ENCODE measurements at regions not wholly inside any gene's neighbourhood (a gene's known extent, or its start where the extent isn't known, plus 50 kb on each side); places are given as distances from the start of the nearest gene placed in this dataset.

DNA sequence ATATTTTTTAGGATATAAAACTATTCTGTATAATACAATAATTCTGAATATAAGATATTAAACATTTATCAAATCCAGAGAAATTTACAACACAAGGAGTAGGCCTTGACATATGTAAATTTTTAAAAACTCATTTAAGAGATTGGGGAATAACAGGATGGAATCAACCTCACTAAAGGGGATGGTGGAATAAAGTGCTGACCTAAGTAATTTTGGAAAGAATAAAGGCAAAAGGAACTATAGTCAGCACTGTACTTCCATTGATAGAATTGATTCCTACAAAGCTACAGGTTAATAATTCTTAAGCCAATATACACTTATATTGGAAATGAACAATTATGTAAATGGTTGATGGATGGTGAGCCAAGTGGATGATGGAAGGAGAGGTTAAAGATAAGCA lies 549.3 kb downstream of the TBL1XR1 start:
- Histone ChIP-seq H2AFZ (ENCODE audit: low read depth, low read length) (no peak overlapping the region), H3K4me3 (ENCODE audit: low read depth in 1 of 2, low read length in 2 of 2) (no peak overlapping the region), H3K9ac (ENCODE audit: low read depth, low read length) (no peak overlapping the region), H3K4me2 (ENCODE audit: insufficient read depth, low read length) (no peak overlapping the region), H3K27ac (ENCODE audit: low read length) (no peak overlapping the region), H4K20me1 (ENCODE audit: insufficient read depth, low read length) (no peaks in the 10 kb centered on the region), H3K9me3 (ENCODE audit: insufficient read depth, low read length, severe bottlenecking) (no peaks in the 10 kb centered on the region), H3K79me2 (ENCODE audit: insufficient read depth, low read length) (no peaks in the 10 kb centered on the region), H3K4me1 (ENCODE audit: insufficient read depth, low read length) (no peaks in the 10 kb centered on the region), H3K36me3 (ENCODE audit: insufficient read depth, low read length) (no peaks in the 10 kb centered on the region), H3K27me3 (ENCODE audit: insufficient read depth, low read length, poor library complexity) (no peaks in the 10 kb centered on the region)
- DNase-seq (no peak), ATAC-seq (ENCODE audit: insufficient read depth, low read depth) (no peak)
- TF ChIP-seq, protein P1, sequence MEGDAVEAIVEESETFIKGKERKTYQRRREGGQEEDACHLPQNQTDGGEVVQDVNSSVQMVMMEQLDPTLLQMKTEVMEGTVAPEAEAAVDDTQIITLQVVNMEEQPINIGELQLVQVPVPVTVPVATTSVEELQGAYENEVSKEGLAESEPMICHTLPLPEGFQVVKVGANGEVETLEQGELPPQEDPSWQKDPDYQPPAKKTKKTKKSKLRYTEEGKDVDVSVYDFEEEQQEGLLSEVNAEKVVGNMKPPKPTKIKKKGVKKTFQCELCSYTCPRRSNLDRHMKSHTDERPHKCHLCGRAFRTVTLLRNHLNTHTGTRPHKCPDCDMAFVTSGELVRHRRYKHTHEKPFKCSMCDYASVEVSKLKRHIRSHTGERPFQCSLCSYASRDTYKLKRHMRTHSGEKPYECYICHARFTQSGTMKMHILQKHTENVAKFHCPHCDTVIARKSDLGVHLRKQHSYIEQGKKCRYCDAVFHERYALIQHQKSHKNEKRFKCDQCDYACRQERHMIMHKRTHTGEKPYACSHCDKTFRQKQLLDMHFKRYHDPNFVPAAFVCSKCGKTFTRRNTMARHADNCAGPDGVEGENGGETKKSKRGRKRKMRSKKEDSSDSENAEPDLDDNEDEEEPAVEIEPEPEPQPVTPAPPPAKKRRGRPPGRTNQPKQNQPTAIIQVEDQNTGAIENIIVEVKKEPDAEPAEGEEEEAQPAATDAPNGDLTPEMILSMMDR (IDR thresholded peaks at IDR 0.05; ENCODE audit: borderline replicate concordance, extremely low read depth, low read length, poor library complexity, severe bottlenecking), result no peak
- TF ChIP-seq EZH2 (IDR thresholded peaks at IDR 0.05; ENCODE audit: borderline replicate concordance, low read depth, low read length, severe bottlenecking), result no peak

DNA sequence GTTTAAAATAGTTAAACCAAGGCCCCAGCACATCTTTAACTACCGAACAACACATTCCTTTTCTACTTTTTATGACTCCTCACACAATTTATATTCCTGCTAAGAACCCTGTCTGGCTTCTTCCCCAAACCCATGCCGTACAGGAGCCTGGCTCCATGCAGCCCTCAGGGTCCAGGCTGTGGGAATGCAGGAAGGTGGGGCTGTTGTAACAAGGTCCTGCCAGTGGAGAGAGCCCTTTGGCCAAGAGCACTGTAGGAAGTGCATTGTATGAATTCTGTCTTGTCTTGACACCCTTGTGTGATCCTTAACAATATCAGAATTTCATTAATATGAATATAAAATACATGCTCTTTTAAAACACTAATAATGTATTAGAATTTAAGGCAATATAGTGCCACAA lies 563.8 kb downstream of the TBL1XR1 start:
- Histone ChIP-seq H3K79me2 (ENCODE audit: insufficient read depth, low read length) (no peaks in the 10 kb centered on the region), H3K9ac (ENCODE audit: low read depth, low read length) (no peak overlapping the region), H3K27me3 (ENCODE audit: insufficient read depth, low read length, poor library complexity) (no peaks in the 10 kb centered on the region), H4K20me1 (ENCODE audit: insufficient read depth, low read length) (no peaks in the 10 kb centered on the region), H2AFZ (ENCODE audit: low read depth, low read length) (no peak overlapping the region), H3K4me2 (ENCODE audit: insufficient read depth, low read length) (no peak overlapping the region), H3K36me3 (ENCODE audit: insufficient read depth, low read length) (no peaks in the 10 kb centered on the region), H3K4me3 (ENCODE audit: low read depth in 1 of 2, low read length in 2 of 2) (no peak overlapping the region), H3K4me1 (ENCODE audit: insufficient read depth, low read length) (no peaks in the 10 kb centered on the region), H3K9me3 (ENCODE audit: insufficient read depth, low read length, severe bottlenecking) (no peaks in the 10 kb centered on the region), H3K27ac (ENCODE audit: low read length) (no peak overlapping the region)
- ATAC-seq (ENCODE audit: insufficient read depth, low read depth) (no peak), DNase-seq (no peak)
- no peak for TF ChIP-seq EZH2 (IDR thresholded peaks at IDR 0.05; ENCODE audit: borderline replicate concordance, low read depth, low read length, severe bottlenecking)
- TF ChIP-seq, protein P1 (IDR thresholded peaks at IDR 0.05; ENCODE audit: borderline replicate concordance, extremely low read depth, low read length, poor library complexity, severe bottlenecking), result no peak

DNA sequence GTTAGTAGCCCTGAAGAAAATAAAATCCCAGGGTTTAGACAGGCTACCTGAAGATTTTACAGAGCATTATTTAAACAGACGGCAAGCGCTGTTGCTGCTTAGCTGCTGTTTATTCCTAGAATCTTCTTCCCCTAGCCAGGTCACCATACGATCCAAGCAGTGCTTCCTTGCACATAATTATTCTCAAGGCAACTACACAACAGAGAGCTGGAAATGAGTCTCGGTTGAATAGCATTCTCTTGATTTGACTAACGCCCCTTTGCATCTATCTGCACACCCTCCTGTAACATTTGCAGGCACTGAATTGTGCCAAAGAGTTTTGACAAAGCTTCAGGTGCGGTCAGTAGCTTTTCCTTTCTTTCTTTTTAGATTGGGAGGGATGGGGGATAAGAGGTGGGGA lies 564.4 kb downstream of the TBL1XR1 start:
- H4K20me1 ChIP-seq (ENCODE audit: insufficient read depth, low read length), result no peaks in the 10 kb centered on the region
- no peak overlapping the region for H3K27ac ChIP-seq (ENCODE audit: low read length)
- no peaks in the 10 kb centered on the region for H3K4me1 ChIP-seq (ENCODE audit: insufficient read depth, low read length)
- H3K9ac ChIP-seq (ENCODE audit: low read depth, low read length), result no peak overlapping the region
- no peak overlapping the region for H3K4me2 ChIP-seq (ENCODE audit: insufficient read depth, low read length)
- H2AFZ ChIP-seq (ENCODE audit: low read depth, low read length), result no peak overlapping the region
- no peak for DNase-seq
- no peak overlapping the region for H3K4me3 ChIP-seq (ENCODE audit: low read depth in 1 of 2, low read length in 2 of 2)
- no peak for ATAC-seq (ENCODE audit: insufficient read depth, low read depth)
- H3K9me3 ChIP-seq (ENCODE audit: insufficient read depth, low read length, severe bottlenecking), result no peaks in the 10 kb centered on the region
- H3K27me3 ChIP-seq (ENCODE audit: insufficient read depth, low read length, poor library complexity), result no peaks in the 10 kb centered on the region
- H3K79me2 ChIP-seq (ENCODE audit: insufficient read depth, low read length), result no peaks in the 10 kb centered on the region
- TF ChIP-seq, protein P1 (IDR thresholded peaks at IDR 0.05; ENCODE audit: borderline replicate concordance, extremely low read depth, low read length, poor library complexity, severe bottlenecking), result no peak
- TF ChIP-seq EZH2 (IDR thresholded peaks at IDR 0.05; ENCODE audit: borderline replicate concordance, low read depth, low read length, severe bottlenecking), result no peak
- H3K36me3 ChIP-seq (ENCODE audit: insufficient read depth, low read length), result no peaks in the 10 kb centered on the region

DNA sequence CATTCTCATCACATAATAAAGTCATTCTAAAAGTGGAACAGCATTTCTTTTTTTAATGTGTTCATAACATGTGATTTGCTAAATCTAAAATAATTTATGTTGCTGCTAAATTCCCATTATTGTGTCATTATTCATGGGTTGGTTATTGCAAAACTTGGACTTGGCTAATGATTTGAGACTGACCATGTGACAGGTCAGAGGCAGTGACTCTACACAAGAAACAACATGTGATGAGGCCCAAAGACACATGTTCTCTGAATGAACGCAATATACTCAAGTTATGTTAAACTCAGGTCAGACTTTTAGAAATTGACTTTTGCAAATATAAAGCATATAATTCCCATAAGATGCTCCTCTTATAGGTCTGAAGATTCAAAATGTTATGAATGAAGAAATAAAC lies 566.1 kb downstream of the TBL1XR1 start:
- Histone ChIP-seq H3K36me3 (ENCODE audit: insufficient read depth, low read length) (no peaks in the 10 kb centered on the region), H3K27me3 (ENCODE audit: insufficient read depth, low read length, poor library complexity) (no peaks in the 10 kb centered on the region), H3K9ac (ENCODE audit: low read depth, low read length) (no peak overlapping the region), H4K20me1 (ENCODE audit: insufficient read depth, low read length) (no peaks in the 10 kb centered on the region), H3K9me3 (ENCODE audit: insufficient read depth, low read length, severe bottlenecking) (no peaks in the 10 kb centered on the region), H3K4me2 (ENCODE audit: insufficient read depth, low read length) (no peak overlapping the region), H3K4me1 (ENCODE audit: insufficient read depth, low read length) (no peaks in the 10 kb centered on the region), H2AFZ (ENCODE audit: low read depth, low read length) (no peak overlapping the region), H3K79me2 (ENCODE audit: insufficient read depth, low read length) (no peaks in the 10 kb centered on the region), H3K27ac (ENCODE audit: low read length) (no peak overlapping the region), H3K4me3 (ENCODE audit: low read depth in 1 of 2, low read length in 2 of 2) (no peak overlapping the region)
- ATAC-seq (ENCODE audit: insufficient read depth, low read depth) (no peak), DNase-seq (no peak)
- TF ChIP-seq, protein P1 (IDR thresholded peaks at IDR 0.05; ENCODE audit: borderline replicate concordance, extremely low read depth, low read length, poor library complexity, severe bottlenecking), result no peak
- no peak for TF ChIP-seq EZH2 (IDR thresholded peaks at IDR 0.05; ENCODE audit: borderline replicate concordance, low read depth, low read length, severe bottlenecking)
